Sigmoid colon (tissue), 4 donors: ENCODE measurements at regions not wholly inside any gene's neighbourhood (a gene's known extent, or its start where the extent isn't known, plus 50 kb on each side); places are given as distances from the start of the nearest gene placed in this dataset.

Experiments
- CTCF ChIP-seq, 4 experiments: fragments of 450-650 bp in 3 of 4; fragments of 200-600 bp in 1 of 4; IDR thresholded peaks; one replicate each; pipeline ENCODE4 v1.5.1; 2016 to 2019; ENCODE audit warnings: antibody characterized with exemption in 4 of 4, mild to moderate bottlenecking in 3 of 4, moderate library complexity in 2 of 4
- EP300 ChIP-seq, 4 donors: sonication (generic); formaldehyde crosslinking; IDR thresholded peaks; one replicate each; pipeline ENCODE4 v1.6.1; 2017; ENCODE audit warnings: antibody characterized with exemption in 4 of 4

GRCh38 chr10:131536676-131537075 is 225.2 kb upstream of the TCERG1L start:
- no peak for TF ChIP-seq CTCF (IDR thresholded peaks at IDR 0.05)
- TF ChIP-seq EP300 (IDR thresholded peaks at IDR 0.05) = no peak
